NCI-H526 (cell line): ENCODE measurements at regions not wholly inside any gene's neighbourhood (a gene's known extent, or its start where the extent isn't known, plus 50 kb on each side); places are given as distances from the start of the nearest gene placed in this dataset.
"Not testable (repeated sequence)": the region's sequence is repeated elsewhere in the genome, so short reads cannot be mapped to it uniquely, and the experiment has no call there.

Source experiments
- DNase-seq, 2 experiments: peaks; one replicate each; lab custom pipeline; 2025; lab: John Stamatoyannopoulos, UW

GRCh38 chr7:15143936-15144335 is 241.4 kb upstream of the DGKB start:
- peak; percentile 0 to 2 for DNase-seq

- DNase-seq: no peak
Measured at GRCh38 chr7:15143121-15143520, 240.6 kb upstream of the DGKB start.

- no peak for DNase-seq
Measured at GRCh38 chr7:15140431-15140830, 237.9 kb upstream of the DGKB start.

GRCh38 chr7:15131661-15132060 is 229.1 kb upstream of the DGKB start:
- DNase-seq: no peak

DNA sequence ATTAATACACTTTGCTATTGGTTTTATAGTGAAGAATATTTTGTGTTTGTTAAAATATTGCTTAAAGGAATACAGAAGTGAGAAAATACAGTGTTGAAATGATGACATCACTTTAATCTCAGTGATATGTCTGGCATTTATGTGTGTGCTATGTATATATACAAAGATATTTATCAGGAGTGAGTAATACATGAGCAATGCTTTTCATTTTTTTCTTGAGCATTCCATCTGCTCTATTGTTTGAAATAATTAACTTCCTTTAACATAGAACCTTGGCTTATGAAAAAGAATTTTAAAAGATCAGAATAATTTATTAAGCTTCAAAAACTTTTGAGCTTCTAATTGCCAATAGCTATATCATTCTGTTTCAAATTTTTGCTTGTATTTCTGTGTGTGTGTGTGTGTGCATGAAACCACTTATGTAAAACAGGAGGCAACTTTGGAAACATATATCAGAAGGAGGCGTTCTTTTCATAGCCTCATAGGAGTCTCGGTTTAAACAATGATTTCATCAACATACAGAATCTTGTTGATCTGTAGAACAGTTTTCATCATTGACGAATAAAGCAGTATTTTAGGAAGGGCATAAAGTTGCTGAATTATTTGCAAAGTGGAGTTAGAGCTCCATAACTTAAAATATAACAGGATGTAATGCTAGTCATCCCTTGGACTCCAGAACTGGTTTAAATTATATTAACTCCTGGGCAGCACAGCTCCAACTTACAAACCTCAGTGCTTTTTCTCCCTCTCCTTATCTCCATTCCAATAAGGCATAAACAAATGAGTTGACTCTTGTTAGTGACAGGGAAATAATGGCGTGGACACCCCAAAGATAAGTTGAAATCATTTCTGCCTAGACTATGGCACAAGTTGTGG is 228.4 kb upstream of the DGKB start:
- no peak for DNase-seq

GRCh38 chr7:15128716-15129115 is 226.2 kb upstream of the DGKB start:
- DNase-seq: no peak

GRCh38 chr7:15126653-15127052 is 224.1 kb upstream of the DGKB start:
- not testable (repeated sequence) for DNase-seq

DNA sequence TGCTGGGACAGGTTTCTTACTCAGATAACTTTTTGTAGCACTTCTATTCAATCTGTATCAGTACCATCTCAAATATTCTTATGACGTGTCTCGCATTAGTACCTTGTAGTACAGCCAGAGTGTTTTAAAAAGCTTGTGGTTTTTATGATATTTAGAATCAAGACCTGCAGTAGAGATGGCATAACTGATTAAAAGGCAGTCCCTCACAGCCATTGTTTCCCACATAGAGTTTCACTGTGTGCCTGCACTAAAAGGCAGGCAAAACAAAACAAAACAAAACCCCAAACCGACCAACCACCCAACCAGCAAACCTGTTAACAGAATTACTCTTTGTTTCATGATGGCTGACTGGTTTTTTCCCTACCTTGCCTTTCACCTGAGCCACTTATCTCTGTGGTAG is 221.3 kb upstream of the DGKB start:
- no peak for DNase-seq

GRCh38 chr7:15113752-15114151 is 211.2 kb upstream of the DGKB start:
- no peak for DNase-seq

DNA sequence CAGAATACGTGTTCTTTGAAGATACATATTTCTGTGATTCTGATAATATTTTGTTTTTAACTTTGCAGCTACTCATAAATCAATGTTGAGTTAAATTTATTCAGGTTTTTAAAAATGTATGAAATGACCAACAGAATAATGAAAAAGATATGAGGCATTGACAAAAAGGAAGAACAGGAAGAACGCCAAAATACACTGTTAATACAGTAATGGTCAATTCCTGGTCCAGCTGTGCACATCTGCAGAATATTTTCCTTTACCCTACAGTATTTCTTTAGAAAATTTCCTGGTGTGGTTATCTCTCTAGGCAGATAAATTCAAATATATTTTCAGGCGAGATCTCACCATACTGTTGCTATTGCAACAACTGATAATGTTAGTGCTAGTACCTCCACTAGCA is 203.2 kb upstream of the DGKB start:
- no peak for DNase-seq

DNA sequence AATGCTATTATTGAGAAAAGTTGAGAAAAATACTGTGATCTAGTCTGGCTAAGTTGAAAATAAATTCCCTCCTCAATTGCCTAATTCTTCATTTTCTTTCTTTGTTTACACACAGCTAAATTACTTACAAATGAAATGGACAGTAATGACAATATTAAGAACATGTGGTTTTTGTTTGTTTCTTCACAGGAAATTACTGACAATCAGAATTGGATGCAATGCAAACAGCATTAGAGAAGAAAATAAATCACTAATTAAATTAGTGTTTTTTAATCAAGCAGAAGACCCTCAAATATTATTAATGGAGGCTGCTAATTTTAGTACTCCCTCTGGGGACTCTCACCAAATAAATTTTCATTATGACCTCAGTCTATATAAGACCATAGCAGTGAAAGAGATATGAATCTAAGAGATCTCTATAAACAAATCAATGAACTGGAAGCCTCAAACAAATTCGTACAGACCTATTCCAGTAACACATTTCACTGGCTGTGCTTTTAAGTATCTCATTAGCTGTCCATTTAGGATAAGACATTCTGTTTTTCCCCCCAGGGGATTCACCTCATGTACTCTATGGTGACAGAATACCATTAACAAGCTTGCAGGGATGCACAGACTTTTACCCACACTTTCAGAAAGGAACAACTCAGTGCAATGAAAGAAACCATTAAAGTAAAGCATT is 202.0 kb upstream of the DGKB start:
- DNase-seq: no peak

GRCh38 chr7:15099074-15099473 is 196.5 kb upstream of the DGKB start:
- DNase-seq: no peak

DNA sequence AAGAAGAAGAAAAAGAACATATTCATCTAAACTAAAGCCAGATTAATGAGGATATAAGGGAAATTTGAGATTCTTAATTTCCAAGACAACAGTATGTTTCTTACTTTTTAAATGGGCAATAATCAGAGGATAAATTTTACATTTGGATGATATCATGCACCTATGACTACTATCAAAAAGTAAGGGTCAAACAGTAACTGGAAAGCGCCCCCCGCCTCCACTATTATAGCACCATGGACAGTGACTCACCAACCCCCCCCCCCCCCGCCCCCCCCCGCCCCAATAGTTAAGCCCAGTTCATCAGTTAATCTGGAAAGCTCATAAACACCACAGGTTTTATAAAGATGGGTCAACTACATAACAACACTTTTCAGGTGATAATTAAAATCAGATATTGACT is 194.3 kb upstream of the DGKB start:
- no peak for DNase-seq

GRCh38 chr7:15094989-15095388 is 192.4 kb upstream of the DGKB start:
- no peak for DNase-seq

DNA sequence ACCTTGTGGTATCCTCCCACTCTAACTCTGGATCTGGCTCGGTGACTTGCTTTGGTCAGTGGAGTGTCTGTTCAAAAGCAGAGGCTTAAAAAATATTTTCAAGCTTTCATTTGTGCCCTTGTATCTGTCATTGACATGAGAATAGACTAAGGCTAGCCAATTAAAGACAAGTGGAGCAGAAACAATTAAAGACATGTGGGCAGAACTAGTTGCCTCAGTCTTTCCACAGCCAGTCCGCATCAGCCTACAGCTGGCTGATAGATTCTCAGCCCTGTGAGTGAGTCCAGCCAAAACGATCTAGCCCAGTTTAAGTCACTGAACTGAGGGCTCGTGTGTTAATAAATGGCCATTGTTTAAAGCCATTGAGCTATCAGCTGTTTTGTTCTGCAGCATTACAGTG is 185.2 kb upstream of the DGKB start:
- no peak for DNase-seq

- no peak for DNase-seq
Measured at GRCh38 chr7:15086862-15087261, 184.3 kb upstream of the DGKB start.

- no peak for DNase-seq
Measured at GRCh38 chr7:15086131-15086611, 183.6 kb upstream of the DGKB start.

DNA sequence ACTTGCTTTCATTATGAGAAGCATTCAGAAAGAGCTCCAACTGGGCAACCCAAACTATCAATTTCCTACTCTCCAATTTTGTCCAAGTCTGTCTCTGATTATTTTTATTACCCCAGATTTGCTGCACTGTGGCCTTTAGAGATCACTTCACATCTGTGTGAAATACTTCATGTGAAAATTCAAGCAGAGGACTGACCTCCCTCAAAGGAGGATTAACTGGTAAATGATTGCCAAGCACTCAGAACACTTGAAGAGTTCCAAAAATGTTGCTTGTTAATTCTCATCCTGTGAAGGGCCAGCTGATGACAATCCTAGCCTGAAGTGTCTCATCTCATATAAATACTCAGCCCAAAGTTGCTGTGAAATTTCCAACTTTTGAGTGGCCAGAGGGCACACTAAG is 182.8 kb upstream of the DGKB start:
- DNase-seq: no peak

DNA sequence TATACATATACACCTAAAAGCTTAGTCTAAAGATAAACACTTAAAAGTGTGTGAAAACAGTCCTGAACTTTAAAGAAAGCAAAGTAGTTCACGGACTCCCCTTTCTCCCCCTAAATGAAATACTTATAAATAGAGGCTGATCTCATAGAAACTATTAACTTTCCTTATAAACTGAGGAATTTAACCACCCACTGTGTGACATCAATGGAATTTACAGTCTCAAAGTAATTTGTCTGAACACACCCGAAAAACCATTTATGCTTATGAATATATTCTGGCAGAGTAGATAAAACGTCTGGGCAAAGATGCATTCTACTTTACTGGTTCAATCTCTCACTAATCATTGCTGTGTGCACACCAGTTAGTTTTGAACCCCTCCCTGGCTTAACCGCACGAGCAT is 181.8 kb upstream of the DGKB start:
- no peak for DNase-seq

DNA sequence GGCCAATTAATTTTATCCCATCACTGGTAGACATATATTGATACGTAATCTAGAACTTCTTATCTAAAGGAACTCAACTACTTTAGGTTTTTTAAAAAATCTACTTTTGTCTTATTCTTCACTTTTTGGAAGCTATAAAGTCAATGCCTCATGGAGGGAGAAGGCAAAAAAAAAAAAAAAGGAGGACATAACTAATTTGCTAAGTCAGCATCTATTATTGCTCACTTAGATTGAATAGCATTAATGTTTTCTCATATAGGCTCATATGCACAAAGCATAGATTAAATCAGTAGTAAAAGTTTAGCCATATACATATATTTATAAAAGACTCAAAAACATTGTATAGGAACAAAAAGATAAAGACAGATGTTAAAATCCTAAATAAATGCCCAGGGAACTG is 179.3 kb upstream of the DGKB start:
- no peak for DNase-seq

DNA sequence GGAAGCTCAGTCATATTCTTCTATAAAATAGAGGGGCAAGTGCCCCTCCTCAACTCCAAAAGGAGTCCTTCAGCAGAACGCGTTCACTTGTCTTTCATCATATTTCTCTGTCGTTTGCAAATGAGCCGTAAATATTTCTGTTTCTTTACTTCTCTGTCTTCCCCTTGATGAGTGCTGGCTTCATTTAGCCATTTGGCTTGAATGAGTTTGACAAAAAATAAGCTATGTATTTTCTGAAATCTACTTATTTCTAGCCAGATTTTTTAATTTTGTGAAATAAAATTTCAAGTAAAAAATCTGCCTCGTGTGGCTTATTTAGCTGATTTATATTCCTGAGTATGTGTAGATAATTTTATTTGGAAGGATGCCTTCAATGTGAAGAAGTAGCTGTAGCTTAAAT is 170.8 kb upstream of the DGKB start:
- no peak for DNase-seq

- no peak for DNase-seq
Measured at GRCh38 chr7:15068324-15068723, 165.8 kb upstream of the DGKB start.

DNA sequence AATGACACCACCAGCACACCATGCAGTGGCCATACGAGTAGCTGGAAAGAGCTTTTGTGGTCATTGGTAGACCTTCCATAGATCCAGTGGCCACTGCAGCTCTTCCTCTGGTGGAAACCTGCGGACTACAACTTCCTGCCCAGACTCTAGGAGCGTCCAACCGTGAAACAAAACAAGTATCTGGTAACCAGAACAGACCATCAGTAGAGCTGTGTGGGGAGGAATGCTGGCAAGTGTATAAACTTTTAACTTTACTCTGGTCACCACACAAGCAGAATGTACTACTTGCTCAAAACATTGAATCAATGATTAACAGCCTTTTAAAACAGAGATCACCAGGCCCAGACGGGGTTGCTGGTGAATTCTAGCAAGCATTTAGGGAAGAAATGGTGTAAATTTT is 154.7 kb upstream of the DGKB start:
- DNase-seq: no peak
